HG03460 (cell line): ENCODE measurements at regions not wholly inside any gene's neighbourhood (a gene's known extent, or its start where the extent isn't known, plus 50 kb on each side); places are given as distances from the start of the nearest gene placed in this dataset.

Experiments
- ATAC-seq: cut with Tn5 transposase; IDR thresholded peaks from one replicate; pipeline ENCODE4 v1.9.1; 2021; ENCODE audit not compliant: unreplicated experiment

DNA sequence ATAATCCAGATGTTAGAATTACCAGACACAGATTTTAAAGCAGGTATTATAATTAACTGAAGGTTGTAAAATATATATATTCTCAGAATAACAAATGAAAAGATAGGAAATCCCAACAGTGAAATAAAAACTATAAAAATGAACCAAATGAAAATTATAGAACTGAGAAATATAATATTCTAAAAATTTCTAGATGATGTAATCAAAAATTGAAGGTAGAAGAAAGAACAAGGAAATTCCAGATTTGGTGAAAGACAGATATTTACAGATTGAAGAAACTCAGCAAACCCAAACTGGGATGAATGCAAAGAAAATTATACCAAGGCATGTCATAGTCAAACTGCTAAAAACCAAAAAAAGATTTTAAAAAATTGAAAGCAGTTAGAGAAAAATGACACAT lies 729.4 kb downstream of the MATN1 start:
- no peak for ATAC-seq

DNA sequence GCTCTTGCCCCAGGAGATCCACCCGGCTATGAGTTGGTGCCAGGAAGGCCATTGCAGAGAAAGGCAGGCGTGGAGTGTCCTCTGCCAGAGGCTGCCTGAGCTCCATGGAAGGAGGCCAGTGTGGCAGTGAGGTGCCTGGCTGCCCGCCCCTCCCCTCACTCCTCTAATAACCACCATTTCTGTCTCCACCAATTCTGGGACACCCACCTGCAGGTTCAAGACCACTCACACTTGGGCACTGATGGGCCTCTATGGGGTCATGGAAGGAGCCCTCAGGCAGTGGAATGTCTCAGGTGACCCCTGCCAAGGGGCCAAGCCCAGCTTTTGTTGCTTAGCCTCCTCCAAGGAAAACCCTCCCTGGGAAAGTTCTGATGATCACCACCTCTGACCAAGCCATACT lies 731.6 kb downstream of the MATN1 start:
- ATAC-seq: no peak

DNA sequence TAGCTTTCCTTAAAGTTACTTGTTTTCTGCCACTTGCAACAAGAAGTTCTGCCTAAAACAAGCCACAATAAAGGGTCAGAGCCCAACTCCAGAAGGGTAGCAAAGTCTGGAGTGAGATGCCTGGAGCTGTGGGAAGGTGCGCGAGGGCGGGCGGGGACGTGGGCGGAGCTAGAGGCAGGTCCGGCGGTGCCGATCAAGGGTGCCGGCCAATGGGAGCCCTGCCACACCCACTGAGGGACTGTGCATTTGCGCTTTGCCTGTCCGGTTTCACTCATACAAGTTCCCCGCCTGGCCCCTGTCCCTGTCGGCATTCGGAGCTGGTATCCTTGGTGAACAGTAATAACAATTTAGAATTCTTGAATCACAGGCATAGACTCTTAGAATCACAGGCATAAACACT lies 732.4 kb downstream of the MATN1 start:
- ATAC-seq: no peak

DNA sequence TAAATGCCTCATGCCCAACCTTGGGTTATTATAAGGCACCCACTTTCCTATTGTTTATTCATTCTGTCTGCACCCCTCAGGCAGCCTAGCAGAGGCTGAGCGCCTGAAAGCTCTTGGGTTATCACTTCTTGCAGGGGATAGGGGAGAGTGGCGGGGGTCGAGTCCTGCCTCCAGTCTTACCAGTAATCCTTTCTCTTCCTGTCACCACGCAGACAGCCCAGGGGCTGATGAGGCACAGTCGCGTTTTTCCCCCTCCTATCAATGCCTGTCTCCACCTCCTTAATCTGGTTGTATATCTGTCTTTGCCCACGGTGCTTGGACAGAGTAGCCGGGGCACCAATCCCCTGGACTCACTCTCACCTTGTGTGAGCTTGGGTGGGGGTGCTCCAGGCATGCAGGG lies 733.1 kb downstream of the MATN1 start:
- no peak for ATAC-seq

DNA sequence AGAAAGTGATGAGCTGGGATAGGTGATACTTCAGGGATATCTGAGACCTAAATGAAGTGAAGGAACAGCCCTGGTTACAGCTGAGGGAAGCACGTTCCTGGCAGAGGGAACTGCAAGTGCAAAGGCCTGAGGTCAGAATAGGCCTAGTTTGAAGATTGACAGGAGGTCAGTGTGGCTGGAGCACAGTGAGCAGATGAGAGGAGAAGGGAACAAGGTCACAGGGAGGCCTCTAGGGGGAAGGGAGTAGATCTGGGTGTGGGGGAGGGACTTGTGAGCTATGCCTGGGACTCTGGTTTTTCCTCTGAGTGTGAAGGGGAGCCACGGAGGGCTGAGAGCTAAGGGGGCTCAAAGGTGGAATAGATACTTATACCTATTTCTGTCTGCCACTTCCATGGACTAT lies 736.4 kb downstream of the MATN1 start:
- no peak for ATAC-seq

DNA sequence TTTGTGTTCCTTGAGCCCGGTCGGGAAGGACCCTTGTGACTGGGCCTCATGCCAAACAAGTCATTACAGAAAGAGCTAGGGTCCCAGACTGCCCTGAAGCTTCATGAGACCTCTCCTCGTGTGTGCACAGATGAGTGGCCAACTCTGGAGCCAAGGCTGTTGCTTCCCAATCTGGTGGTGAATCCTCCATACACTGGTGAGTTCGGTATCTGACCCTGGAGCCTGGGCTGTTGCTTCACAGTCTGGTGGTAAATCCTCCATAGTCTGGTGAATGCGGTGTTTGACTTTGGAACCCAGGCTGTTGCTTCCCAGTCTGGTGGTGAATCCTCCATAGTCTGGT lies 737.8 kb downstream of the MATN1 start:
- no peak for ATAC-seq

DNA sequence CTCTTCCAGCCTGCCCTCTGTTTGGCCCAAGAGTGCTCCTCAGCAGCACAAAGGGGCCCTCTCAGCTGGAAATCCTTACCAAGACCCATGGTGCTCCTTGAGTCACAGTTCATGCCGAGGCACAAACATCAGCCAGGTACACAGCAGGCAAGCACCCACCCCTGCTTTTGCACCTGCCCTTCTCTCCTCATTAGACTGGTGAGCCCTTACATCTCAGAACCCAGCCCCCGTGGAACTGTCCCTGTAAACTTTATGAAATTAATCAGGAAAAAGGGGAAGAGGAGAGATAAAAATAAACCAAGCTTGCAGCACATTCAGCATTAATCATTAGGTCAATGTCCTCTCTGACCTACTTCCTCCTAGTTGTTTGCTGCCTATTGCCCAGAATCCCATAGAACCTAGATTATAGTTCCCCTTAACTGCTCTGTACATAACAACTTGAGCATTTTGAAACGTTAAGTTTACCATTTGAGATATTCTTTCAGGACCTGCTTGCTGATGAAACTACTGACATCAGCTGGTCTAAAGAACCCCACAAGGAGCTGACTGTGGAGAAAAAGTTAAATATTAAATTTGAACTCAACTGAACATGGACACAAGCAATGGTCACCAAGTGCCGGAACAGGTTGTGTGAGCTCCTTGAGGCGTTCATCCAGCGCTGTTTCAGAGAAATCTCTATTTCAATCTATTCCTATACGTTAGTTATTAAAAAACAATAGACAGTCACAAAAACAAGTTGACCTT lies 738.4 kb downstream of the MATN1 start:
- no peak for ATAC-seq

DNA sequence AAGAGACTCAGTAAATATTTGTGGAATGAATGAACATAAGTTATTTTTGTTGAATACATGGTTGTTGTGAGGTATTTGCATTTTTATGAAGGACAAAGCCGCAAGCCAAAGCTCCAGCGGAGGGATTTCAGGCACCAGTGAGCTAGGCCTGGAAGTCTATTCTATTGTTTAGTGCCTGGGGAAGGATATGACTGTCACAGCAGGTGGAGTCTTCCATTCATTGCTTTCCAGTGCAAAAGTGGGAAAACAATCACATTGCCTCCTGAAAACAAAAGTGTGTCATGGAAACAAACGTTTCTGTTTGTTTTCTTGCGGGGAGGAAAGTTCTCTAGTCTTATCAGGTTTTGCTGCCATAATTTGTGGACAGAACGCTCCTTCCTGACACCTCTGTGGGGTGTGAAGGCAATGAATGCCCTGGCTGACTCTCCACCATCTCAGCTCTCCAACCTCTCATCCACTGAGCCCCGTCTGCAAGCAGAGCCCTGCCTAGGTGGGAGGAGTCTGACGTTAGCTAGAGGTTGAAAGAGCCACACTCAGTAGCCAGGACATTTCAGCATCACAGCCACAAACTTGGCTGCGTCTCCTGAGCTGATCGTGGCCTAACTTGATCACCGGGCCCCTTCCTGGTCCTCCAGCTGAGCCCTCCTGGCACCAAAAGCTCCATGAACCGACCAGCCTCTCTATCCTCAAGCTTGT lies 739.1 kb downstream of the MATN1 start:
- ATAC-seq: no peak

DNA sequence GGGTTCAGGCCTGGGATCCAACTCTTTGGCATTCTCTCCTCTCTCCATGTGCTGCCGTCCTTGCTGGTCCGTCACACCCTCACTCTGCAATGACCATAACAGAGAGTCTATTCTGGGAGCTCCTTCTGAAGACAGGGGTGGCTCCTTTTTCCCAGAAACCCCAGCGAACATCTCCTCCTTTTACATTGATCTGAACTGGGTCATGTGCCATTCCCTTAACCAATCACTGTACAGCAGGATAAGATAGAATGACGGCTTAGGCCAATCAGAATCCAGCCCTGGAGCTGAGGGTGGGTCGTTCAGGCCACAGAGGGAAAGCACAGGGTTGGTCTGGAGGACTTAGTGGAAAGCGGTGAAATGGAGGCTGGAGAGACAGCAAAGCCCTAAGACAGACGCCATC lies 740.1 kb downstream of the MATN1 start:
- ATAC-seq: no peak

DNA sequence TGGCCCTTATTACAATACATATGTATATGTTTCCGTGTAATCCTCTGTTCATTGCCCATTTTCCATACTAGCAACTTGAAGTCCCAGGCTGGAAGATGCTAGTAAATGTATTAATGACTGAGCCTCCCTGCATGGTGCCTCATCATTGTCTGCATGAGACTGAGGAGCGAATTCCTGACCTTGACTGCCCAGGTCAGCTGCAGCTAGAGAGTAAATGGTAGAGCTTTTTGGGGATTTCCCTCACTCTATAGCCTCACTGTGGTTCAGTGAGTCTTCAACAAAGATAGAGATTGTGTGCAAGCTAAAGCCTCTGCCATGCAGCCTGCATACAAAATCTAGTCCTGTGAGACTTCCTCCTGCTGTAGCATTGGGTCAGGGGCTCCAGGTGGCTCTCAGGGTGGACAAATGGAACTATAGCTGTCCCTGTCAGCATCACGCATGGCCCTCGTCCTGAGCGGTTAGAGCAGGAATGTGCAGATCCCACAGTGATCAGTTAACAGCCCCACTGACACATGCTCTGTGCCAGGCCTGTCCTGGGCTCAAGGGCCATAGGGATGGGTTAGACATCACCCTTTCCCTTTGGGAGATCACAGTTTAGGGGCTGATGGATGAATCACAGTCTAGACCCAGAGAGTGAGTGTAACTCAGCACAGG lies 741.7 kb downstream of the MATN1 start:
- ATAC-seq: no peak

DNA sequence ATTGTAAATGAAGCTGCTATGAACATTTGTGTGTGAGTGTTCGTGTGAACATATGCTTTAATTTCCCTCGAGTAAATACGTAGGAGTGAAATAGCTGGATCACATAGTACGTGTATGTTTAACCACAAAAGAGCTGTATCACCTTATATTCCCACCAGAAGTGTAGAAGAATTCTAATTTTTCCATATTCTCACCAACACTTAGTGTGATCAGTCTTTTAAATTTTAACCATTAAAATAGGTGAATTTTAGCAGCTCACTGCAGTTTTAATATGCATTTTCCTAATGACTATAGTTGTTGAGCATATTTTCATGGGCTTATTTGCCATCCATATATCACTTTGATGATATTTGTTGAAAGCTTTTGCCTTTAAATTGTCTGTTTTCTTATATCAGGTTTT lies 741.2 kb downstream of the PTPRU start:
- no peak for ATAC-seq

DNA sequence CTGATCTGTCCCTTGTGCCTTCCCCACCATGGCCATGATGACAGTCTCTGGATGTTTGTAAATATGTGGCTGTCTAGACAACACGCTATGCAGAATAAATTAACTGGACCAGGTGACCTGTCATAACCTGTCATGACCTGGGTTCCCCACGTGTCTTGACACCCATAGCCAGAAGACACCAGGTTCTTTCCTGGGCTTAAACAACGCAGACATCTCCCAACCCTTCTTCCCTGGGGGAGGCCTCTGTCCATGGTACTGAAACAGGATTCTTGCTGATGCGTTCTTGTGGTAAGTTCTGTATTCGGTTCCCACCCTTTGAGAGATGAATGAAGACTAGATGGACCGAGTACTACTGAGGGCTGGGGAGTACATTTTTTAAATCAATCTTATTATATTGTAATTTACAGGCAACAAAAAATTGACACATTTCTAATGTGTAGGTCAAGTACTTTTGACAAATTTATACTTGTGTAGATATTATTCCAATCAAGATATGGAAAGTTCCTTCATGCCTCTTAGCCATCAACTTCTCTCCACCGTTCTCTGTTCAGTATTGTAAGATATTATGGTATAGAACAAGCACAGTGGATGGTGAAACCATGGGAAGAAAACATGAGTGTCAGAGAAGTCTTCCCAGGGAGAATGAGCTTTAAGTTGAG lies 738.8 kb downstream of the PTPRU start:
- no peak for ATAC-seq

DNA sequence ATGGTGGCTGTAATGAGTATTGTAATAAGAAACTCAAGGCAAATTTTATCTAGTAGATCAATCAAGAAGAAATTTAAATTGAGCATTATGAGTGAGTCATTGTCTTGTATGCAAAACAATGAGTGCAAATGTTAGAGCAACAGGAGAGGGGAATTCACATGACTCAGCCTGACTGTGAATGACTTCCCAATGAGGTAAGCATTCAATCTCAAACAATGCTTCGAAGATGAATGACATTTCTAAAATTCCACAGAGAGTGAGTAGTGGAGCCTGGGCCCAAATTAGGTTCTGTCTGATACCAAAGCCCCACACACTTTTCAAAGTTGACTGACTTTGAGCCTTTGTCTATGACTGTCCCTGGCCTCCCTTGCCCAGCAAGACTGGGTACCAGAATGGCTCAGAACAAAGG lies 738.0 kb downstream of the PTPRU start:
- ATAC-seq: no peak

DNA sequence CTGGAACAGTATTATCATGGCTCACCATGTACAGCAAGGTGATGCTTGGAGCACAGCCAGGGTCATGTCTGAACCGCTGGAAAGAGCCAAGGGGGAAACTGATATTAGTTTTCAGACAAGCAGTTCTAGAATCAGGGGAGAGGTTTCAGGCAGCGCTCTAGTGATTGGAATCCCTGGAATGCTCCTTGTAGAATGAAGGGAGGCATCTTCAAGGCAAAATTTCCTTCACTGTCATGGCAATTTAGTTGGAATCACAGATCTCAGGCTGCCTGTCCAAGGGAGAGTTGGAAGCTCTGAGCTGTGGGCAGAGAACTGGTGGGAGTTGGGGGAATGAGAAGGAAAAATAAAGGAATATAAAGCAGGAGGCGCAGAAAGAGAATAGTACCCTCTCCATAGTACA lies 737.1 kb downstream of the PTPRU start:
- no peak for ATAC-seq

DNA sequence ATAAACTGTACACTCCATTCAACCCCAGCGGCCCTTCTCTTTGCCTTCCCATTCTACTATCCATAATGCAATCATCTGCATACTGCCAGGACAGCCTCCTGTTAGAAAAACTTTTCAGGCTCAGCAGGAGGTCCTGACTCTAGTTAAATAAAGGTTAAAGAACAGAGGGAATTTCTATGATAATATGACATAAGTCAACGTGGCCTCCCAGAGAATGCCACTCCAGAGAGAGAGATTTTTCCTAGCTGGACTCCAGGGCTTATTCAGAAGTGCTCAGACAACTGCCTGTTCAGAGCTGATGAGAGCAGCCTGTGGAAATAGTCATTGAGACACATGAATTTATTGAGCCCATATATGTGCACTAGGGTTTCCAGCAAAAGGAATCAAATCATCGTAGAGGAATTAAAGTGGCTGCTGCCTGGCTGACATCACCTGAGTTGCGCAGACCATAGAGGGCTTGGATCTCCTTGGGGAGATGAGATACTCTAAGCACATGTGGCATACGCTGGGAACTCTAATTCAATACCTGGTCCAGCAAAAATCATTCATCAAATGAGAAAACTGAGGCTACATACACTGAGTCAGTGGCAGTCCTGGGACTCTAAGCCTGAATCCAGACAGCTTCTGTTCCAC lies 736.2 kb downstream of the PTPRU start:
- ATAC-seq: no peak

DNA sequence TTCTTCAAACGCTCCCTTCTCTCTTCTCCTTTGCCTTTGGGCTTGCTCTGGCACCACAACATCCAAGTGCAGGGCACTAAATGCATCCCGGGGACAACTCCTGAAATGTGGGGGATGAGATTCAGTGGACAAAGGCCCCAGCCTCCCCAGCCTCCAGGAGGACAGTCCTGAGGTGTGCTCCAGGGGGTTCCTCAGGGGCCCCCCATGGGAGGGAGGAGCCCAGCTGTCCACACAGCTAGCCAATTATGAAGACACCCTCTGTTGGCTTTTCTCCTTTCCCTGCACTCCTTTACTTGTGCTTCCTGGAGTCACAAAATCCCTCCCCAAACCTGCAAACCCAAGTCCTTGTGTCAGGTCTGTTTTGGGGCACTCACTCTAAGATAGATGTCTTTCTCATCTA lies 735.4 kb downstream of the PTPRU start:
- no peak for ATAC-seq

DNA sequence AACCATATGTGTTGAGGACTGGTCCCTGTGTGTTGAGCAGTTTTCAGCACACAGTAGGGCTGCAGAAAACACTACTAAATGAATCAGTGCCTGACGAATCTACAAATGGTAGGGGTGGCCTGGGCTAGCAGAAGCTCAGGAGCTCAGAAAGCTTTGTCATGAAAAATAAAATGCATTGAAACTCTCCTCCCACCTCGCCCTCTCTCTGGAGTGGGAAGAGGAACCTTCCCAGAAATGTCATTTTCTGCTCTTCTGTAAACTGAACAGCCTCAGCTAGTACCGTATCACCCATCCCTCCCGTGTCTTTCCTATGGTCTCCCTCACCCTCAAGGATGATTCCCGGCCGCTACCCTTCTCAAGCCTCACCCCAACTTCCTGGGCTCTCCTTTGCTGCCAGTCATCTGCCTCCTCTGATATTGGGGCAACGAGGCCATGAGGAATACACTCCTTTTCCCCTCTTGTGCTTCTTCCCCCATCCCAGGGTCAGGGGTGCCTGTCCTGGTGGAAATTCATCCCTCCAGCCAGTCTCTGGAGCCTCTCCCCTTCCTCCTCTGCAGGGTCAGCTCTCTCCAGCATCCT lies 734.5 kb downstream of the PTPRU start:
- no peak for ATAC-seq

DNA sequence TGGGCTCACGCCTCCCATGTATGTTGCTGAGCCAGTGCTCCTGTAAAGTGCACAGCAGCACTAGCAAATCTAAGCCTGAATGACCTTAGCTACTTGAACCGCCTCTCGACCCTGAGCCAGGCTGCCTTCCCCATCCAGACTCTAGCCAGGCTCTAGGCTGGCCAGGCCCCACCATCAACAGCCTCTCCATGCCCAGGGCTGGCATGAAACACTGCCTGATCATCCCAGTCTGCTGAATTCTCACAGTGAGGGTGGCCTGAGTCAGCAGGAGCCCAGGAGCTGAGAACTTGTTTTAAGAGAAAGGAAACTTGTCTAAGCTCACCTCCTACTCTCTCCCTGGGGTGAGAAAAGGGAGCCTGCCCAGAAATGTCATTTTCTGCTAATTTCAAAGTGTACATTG lies 733.3 kb downstream of the PTPRU start:
- no peak for ATAC-seq

DNA sequence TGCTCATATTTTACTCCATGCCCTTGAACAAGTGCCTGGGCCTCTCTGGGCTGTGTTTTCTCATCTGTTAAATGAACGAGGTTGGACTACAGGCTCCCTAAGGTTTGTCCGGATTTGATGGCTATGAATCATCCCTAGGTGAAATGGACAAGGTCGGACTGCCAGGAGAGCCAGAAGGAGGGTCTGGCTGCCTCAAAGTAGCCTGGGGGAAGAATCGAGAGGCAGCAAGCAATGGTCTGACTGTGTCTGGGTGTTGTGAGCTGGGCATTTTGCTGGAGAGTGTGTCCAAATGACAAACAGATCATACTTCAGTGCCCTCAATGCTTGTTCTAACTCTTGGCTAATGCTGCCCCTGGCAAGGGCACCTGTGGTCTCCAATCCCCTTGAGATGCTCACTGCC lies 730.9 kb downstream of the PTPRU start:
- ATAC-seq: no peak

DNA sequence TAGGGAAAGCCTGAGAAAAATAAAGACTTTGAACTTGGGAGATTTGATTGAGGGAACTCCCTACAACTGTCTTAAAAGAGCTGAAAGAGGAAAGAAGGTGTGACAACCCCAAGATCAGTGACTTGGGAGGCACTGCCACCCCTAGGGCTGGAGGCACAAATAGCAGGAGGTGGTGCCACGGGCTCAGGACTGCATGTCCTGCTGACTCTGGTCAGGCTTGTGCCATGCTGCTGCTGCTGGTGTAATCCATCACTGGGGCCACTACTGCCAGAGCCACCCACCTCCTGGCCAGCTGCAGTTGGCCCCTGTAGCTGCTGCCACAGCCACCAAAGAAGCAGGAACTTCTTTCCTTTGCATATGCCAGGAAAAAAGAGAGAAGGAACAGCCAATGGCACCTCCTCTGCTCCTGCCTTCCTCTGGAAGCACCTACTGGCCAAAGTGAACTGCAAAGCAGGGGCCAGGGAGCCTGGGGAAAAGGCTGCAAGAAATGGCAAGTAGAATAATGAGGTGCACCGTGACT lies 730.3 kb downstream of the PTPRU start:
- no peak for ATAC-seq
